ENCODE measurements at regions not wholly inside any gene's neighbourhood (a gene's known extent, or its start where the extent isn't known, plus 50 kb on each side); places are given as distances from the start of the nearest gene placed in this dataset.

- no peak for DNase-seq
Measured at GRCh38 chr2:239682518-239682917, 281.7 kb upstream of the HDAC4 start.

GRCh38 chr2:239679755-239680154 is 278.9 kb upstream of the HDAC4 start:
- DNase-seq: no peak

GRCh38 chr2:239678666-239679296 is 278.0 kb upstream of the HDAC4 start:
- no peak for DNase-seq

- DNase-seq: no peak
Measured at GRCh38 chr2:239678186-239678490, 277.3 kb upstream of the HDAC4 start.

- no peak for DNase-seq
Measured at GRCh38 chr2:239677453-239678185, 276.8 kb upstream of the HDAC4 start.

GRCh38 chr2:239676716-239677452 is 276.1 kb upstream of the HDAC4 start:
- DNase-seq: no peak

GRCh38 chr2:239675826-239676715 is 275.3 kb upstream of the HDAC4 start:
- DNase-seq: no peak

GRCh38 chr2:239674981-239675825 is 274.4 kb upstream of the HDAC4 start:
- DNase-seq: no peak

GRCh38 chr2:239674101-239674980 is 273.5 kb upstream of the HDAC4 start:
- no peak for DNase-seq

- DNase-seq: no peak
Measured at GRCh38 chr2:239673641-239674040, 272.8 kb upstream of the HDAC4 start.

GRCh38 chr2:239671916-239672849 is 271.4 kb upstream of the HDAC4 start:
- DNase-seq: no peak

GRCh38 chr2:239671471-239671870 is 270.7 kb upstream of the HDAC4 start:
- no peak for DNase-seq

- no peak for DNase-seq
Measured at GRCh38 chr2:239670463-239671120, 269.8 kb upstream of the HDAC4 start.

GRCh38 chr2:239669899-239670460 is 269.2 kb upstream of the HDAC4 start:
- no peak for DNase-seq

GRCh38 chr2:239669181-239669898 is 268.5 kb upstream of the HDAC4 start:
- DNase-seq: no peak

- no peak for DNase-seq
Measured at GRCh38 chr2:239668651-239669050, 267.8 kb upstream of the HDAC4 start.

GRCh38 chr2:239668042-239668441 is 267.2 kb upstream of the HDAC4 start:
- DNase-seq: no peak

- DNase-seq: no peak
Measured at GRCh38 chr2:239667431-239667985, 266.7 kb upstream of the HDAC4 start.
